Natural killer cell (primary cell): ENCODE measurements at regions not wholly inside any gene's neighbourhood (a gene's known extent, or its start where the extent isn't known, plus 50 kb on each side); places are given as distances from the start of the nearest gene placed in this dataset.

Source experiments
- ATAC-seq, 3 donors: fragments of 150-1000 bp in 2 of 3; fragments of 200-7000 bp in 1 of 3; cut with Tn5 transposase; 1 replicate in 1 of 3; 2 replicates in 2 of 3; pipeline ENCODE4 v1.10.0; 2021; ENCODE audit warnings: mild to moderate bottlenecking in 2 of 3, moderate library complexity in 2 of 3
- DNase-seq, 2 donors: peaks; one replicate each; pipeline versions ENCODE4 v3.0.0 to v3.0.0-alpha.2; 2013 to 2021; ENCODE audit warnings: mixed read lengths in 1 of 2
- H3K27ac ChIP-seq: one replicate; pipeline ENCODE4 v1.5.1; 2013; ENCODE audit warnings: mild to moderate bottlenecking, low read length
- H3K27me3 ChIP-seq: one replicate; pipeline ENCODE4 v1.6.1; 2013; ENCODE audit warnings: low read length; ENCODE audit not compliant: control insufficient read depth, insufficient read depth
- H3K36me3 ChIP-seq: one replicate; pipeline ENCODE4 v1.6.1; 2013; ENCODE audit warnings: low read length; ENCODE audit not compliant: control insufficient read depth, insufficient read depth
- H3K4me1 ChIP-seq: one replicate; pipeline ENCODE4 v1.6.1; 2013; ENCODE audit warnings: low read length; ENCODE audit not compliant: control insufficient read depth, insufficient read depth
- H3K4me3 ChIP-seq: one replicate; pipeline ENCODE4 v1.5.1; 2013; ENCODE audit warnings: low read length
- H3K9me3 ChIP-seq: one replicate; pipeline ENCODE4 v1.6.1; 2013; ENCODE audit warnings: low read length; ENCODE audit not compliant: control insufficient read depth, insufficient read depth
- H3K27ac Mint-ChIP-seq, 2 donors: one replicate each; pipeline ENCODE4 v1.8.0; 2022; ENCODE audit warnings: mild to moderate bottlenecking in 2 of 2, mixed read lengths in 2 of 2, moderate library complexity in 1 of 2
- H3K27me3 Mint-ChIP-seq, 2 donors: one replicate each; pipeline ENCODE4 v1.8.0; 2022; ENCODE audit warnings: low read depth in 2 of 2, mixed read lengths in 2 of 2
- H3K36me3 Mint-ChIP-seq: one replicate; pipeline ENCODE4 v1.8.0; 2022; ENCODE audit warnings: mixed read lengths
- H3K4me1 Mint-ChIP-seq, 2 donors: one replicate each; pipeline ENCODE4 v1.8.0; 2022; ENCODE audit warnings: mixed read lengths in 2 of 2
- H3K4me3 Mint-ChIP-seq: one replicate; pipeline ENCODE4 v1.8.0; 2022; ENCODE audit warnings: mild to moderate bottlenecking, moderate library complexity, mixed read lengths
- H3K9me3 Mint-ChIP-seq, 2 donors: one replicate each; pipeline ENCODE4 v1.8.0; 2022; ENCODE audit warnings: mixed read lengths in 2 of 2
- WGBS: methylation state at CpG from one replicate; pipeline ENCODE4 v1.1.7; 2013; ENCODE audit warnings: missing lambda C conversion rate; ENCODE audit not compliant: insufficient coverage; 5-methylcytosine and 5-hydroxymethylcytosine counted together
- intact Hi-C: fragments of 100-400 bp; cut with micrococcal nuclease; formaldehyde crosslinking; loops from one replicate; pipeline ENCODE4 v1.14.2; 2022
- TF ChIP-seq, protein P1 (sequence below): fragments of 200-600 bp; IDR thresholded peaks from one replicate; pipeline ENCODE4 v1.8.0; 2022; ENCODE audit warnings: antibody characterized with exemption

DNA sequence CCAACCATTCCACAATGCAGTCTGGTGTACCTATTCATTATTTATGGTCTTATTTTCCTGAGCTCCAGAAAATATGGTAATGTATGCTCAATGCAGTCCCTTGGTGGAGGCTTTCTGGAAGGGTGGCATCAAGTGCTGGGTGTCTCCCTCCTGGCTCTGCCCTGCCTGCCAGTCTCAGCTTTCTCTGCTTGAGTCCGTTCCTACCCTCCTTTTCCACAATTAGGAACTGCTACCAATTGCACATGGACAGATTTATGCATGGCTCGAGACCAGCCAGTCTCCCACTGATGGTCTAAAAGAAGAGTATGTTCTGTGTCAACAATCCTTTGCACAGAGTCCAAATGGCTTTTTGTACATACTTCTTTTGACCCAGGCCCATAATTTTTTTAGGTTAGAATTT, 189.8 kb downstream of the TLE1 start:
- H3K4me1 ChIP-seq = no peaks in the 10 kb centered on the region
- Mint-ChIP-seq H3K36me3 (no peaks in the 10 kb centered on the region), H3K4me1 (no peaks in the 10 kb centered on the region), H3K27me3 (peaks cover 9 to 20% of the 10 kb centered on the region in 2 donors), H3K27ac (no peak overlapping the region), H3K4me3 (no peak overlapping the region), H3K9me3 (no peaks in the 10 kb centered on the region)
- no peak overlapping the region for H3K27ac ChIP-seq
- H3K4me3 ChIP-seq = no peak overlapping the region
- no peak for DNase-seq
- intact Hi-C loops = no loop called here
- H3K27me3 ChIP-seq = no peaks in the 10 kb centered on the region
- no peaks in the 10 kb centered on the region for H3K36me3 ChIP-seq
- no peaks in the 10 kb centered on the region for H3K9me3 ChIP-seq
- WGBS = 85% methylated on average over 2 of the region's 2 CpGs
- ATAC-seq = no peak
- TF ChIP-seq, protein P1, sequence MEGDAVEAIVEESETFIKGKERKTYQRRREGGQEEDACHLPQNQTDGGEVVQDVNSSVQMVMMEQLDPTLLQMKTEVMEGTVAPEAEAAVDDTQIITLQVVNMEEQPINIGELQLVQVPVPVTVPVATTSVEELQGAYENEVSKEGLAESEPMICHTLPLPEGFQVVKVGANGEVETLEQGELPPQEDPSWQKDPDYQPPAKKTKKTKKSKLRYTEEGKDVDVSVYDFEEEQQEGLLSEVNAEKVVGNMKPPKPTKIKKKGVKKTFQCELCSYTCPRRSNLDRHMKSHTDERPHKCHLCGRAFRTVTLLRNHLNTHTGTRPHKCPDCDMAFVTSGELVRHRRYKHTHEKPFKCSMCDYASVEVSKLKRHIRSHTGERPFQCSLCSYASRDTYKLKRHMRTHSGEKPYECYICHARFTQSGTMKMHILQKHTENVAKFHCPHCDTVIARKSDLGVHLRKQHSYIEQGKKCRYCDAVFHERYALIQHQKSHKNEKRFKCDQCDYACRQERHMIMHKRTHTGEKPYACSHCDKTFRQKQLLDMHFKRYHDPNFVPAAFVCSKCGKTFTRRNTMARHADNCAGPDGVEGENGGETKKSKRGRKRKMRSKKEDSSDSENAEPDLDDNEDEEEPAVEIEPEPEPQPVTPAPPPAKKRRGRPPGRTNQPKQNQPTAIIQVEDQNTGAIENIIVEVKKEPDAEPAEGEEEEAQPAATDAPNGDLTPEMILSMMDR = no peak

DNA sequence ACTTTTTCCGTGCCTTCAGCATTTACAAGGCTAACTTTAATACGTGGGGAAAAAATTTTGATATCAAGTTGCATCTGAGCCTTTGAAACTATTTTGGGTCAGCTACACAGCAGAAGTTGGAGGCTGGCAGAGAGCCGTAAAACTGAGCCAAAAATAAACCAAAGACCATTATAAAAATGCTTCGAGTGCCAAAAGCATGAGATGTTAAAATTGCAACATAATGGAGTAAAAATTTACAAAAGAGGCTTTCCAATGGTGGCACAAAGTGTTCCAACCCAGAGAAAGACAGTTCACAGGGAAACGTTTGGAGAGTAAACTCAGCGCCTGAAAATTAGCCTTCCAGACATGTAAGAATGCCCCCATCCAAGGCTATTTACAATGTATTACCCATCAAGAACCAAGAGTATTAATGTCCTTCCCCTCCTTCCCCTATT, 190.3 kb downstream of the TLE1 start:
- 71% methylated on average over 6 of the region's 6 CpGs for WGBS
- Histone ChIP-seq H3K27me3 (no peaks in the 10 kb centered on the region), H3K36me3 (no peaks in the 10 kb centered on the region), H3K27ac (no peak overlapping the region), H3K4me1 (no peaks in the 10 kb centered on the region), H3K9me3 (no peaks in the 10 kb centered on the region), H3K4me3 (no peak overlapping the region)
- DNase-seq = no peak
- peaks cover 9 to 15% of the 10 kb centered on the region in 2 donors for H3K27me3 Mint-ChIP-seq
- H3K36me3 Mint-ChIP-seq = no peaks in the 10 kb centered on the region
- intact Hi-C loops = no loop called here
- no peak overlapping the region for H3K27ac Mint-ChIP-seq
- H3K4me3 Mint-ChIP-seq = no peak overlapping the region
- TF ChIP-seq, protein P1 = no peak
- H3K4me1 Mint-ChIP-seq = no peaks in the 10 kb centered on the region
- ATAC-seq = no peak
- H3K9me3 Mint-ChIP-seq = no peaks in the 10 kb centered on the region

DNA sequence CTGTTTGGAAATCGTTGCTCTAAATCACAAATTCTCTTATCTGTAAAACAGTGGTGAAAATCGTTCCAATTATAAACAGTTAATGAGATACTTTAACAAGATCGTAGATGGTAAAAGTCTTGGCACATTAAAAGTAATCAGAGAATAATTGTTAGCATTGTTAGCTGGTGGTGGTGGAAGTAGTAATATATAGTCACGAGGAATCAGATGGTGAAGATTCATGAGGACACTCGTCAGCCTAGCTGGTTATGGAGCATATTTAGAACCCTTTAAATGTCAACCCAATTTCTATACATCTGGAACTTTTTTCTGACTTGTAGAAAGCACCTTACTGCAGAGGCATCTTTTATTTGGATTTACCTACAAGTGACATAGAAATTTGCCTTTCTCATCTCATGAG, 190.8 kb downstream of the TLE1 start:
- no peaks in the 10 kb centered on the region for H3K36me3 Mint-ChIP-seq
- intact Hi-C loops = no loop called here
- no peak overlapping the region for H3K4me3 Mint-ChIP-seq
- H3K9me3 Mint-ChIP-seq = no peaks in the 10 kb centered on the region
- Histone ChIP-seq H3K4me3 (no peak overlapping the region), H3K4me1 (no peaks in the 10 kb centered on the region), H3K27me3 (no peaks in the 10 kb centered on the region), H3K36me3 (no peaks in the 10 kb centered on the region), H3K27ac (no peak overlapping the region), H3K9me3 (no peaks in the 10 kb centered on the region)
- TF ChIP-seq, protein P1 = no peak
- no peaks in the 10 kb centered on the region for H3K4me1 Mint-ChIP-seq
- H3K27me3 Mint-ChIP-seq = peaks cover 9 to 12% of the 10 kb centered on the region in 2 donors
- ATAC-seq (no peak), DNase-seq (no peak)
- 95% methylated on average over 4 of the region's 5 CpGs for WGBS
- no peak overlapping the region for H3K27ac Mint-ChIP-seq

DNA sequence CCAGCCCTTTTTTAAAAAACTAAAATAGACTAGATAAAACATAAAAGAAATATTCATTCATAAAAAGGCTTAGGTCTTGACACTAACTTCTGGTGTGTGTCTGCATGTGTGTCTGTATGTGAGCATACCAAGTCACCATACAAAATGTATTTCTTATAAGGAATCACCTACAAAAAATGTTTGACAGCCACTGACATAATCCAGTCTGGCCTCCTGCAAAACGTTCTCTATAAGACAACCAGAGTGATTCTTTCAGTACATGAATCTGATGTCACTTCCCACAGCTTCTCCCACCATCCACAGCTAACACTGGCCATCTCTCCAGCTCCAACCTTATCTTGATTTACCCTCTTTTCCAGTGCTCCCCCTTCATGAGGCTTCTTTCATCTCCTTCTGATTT, 192.3 kb downstream of the TLE1 start:
- intact Hi-C loops = no loop called here
- no peak for ATAC-seq
- H3K9me3 Mint-ChIP-seq = no peaks in the 10 kb centered on the region
- Histone ChIP-seq H3K4me1 (no peaks in the 10 kb centered on the region), H3K27me3 (no peaks in the 10 kb centered on the region), H3K9me3 (no peaks in the 10 kb centered on the region), H3K27ac (no peak overlapping the region), H3K4me3 (no peak overlapping the region), H3K36me3 (no peaks in the 10 kb centered on the region)
- peaks cover 9 to 12% of the 10 kb centered on the region in 2 donors for H3K27me3 Mint-ChIP-seq
- H3K4me1 Mint-ChIP-seq = no peaks in the 10 kb centered on the region
- no peak overlapping the region for H3K27ac Mint-ChIP-seq
- TF ChIP-seq, protein P1 = no peak
- no peak for DNase-seq
- 54% methylated on average over 1 of the region's 1 CpG for WGBS
- no peaks in the 10 kb centered on the region for H3K36me3 Mint-ChIP-seq
- no peak overlapping the region for H3K4me3 Mint-ChIP-seq
